Esophagus squamous epithelium (tissue), 5 donors: ENCODE measurements at regions not wholly inside any gene's neighbourhood (a gene's known extent, or its start where the extent isn't known, plus 50 kb on each side); places are given as distances from the start of the nearest gene placed in this dataset.
A peak's percentile ranks its signal among the peaks of the same experiment; 100 is the strongest.

ENCODE experiments used
- DNase-seq: peaks from one replicate; lab custom pipeline; 2025; lab: John Stamatoyannopoulos, UW
- H3K27ac ChIP-seq, 4 donors: fragments of 200-600 bp; sonication (generic); one replicate each; pipeline ENCODE4 v1.5.1; 2016 to 2019; ENCODE audit warnings: mild to moderate bottlenecking in 1 of 4
- H3K27me3 ChIP-seq, 4 donors: fragments of 200-600 bp; sonication (generic); 1 replicate in 3 of 4; 2 replicates in 1 of 4; pipeline versions ENCODE4 v1.5.1 to v1.6.0; 2017 to 2021; ENCODE audit warnings: antibody characterized with exemption in 1 of 4
- H3K36me3 ChIP-seq, 3 donors: fragments of 200-600 bp; sonication (generic); one replicate each; pipeline ENCODE4 v1.5.1; 2016 to 2019
- H3K4me1 ChIP-seq, 3 donors: fragments of 200-600 bp; sonication (generic); one replicate each; pipeline ENCODE4 v1.5.1; 2017 to 2019
- H3K4me3 ChIP-seq, 4 donors: fragments of 200-600 bp; sonication (generic); 1 replicate in 3 of 4; 2 replicates in 1 of 4; pipeline ENCODE4 v1.5.1; 2016 to 2019; ENCODE audit warnings: mild to moderate bottlenecking in 2 of 4, moderate library complexity in 1 of 4
- H3K9me3 ChIP-seq, 3 donors: fragments of 200-600 bp; sonication (generic); one replicate each; pipeline ENCODE4 v1.5.1; 2016 to 2019
- POLR2A ChIP-seq, 4 donors: fragments of 450-650 bp; IDR thresholded peaks; one replicate each; pipeline ENCODE4 v1.6.1; 2017; ENCODE audit warnings: antibody characterized with exemption in 4 of 4, mild to moderate bottlenecking in 4 of 4, moderate library complexity in 3 of 4
- WGBS, 2 donors: methylation state at CpG; one replicate each; pipeline ENCODE4 v1.1.5; 2018; 5-methylcytosine and 5-hydroxymethylcytosine counted together
- intact Hi-C: fragments of 100-400 bp; cut with DNase I; formaldehyde crosslinking; loops from one replicate; pipeline ENCODE4 v1.15.0; 2022
- TF ChIP-seq, protein P1 (sequence below), 6 experiments: fragments of 450-650 bp in 4 of 6; fragments of 200-600 bp in 2 of 6; sonication (generic) in 2 of 6; IDR thresholded peaks; one replicate each; pipeline ENCODE4 v1.5.1; 2016 to 2019; ENCODE audit warnings: antibody characterized with exemption in 6 of 6, mild to moderate bottlenecking in 4 of 6, moderate library complexity in 4 of 6
- donor health status: DM: yes; HTN: yes; CAD: no.

DNA sequence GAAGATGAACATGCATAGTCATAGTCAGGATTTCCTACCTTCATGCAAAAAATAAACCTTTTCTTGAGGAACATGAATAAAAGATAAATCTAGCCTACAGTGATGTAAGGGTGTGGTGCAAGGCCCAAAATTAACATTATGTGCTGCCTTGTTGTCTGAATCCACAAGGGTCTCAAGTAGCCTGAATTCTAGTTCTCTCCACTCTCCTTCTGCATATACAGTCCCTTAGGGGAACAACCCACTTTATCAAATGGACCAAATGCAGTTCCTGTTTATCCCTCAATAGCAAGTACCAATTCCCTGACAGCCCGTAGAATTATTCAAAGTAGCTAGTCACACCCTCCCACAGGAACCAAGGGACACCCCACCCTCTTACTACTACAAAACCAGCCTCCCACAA is 284.0 kb downstream of the ZIC4 start:
- Histone ChIP-seq H3K27me3 (no peaks in the 10 kb centered on the region), H3K27ac (no peak overlapping the region), H3K4me3 (no peak overlapping the region), H3K4me1 (no peaks in the 10 kb centered on the region), H3K9me3 (no peaks in the 10 kb centered on the region), H3K36me3 (no peaks in the 10 kb centered on the region)
- TF ChIP-seq, protein P1, sequence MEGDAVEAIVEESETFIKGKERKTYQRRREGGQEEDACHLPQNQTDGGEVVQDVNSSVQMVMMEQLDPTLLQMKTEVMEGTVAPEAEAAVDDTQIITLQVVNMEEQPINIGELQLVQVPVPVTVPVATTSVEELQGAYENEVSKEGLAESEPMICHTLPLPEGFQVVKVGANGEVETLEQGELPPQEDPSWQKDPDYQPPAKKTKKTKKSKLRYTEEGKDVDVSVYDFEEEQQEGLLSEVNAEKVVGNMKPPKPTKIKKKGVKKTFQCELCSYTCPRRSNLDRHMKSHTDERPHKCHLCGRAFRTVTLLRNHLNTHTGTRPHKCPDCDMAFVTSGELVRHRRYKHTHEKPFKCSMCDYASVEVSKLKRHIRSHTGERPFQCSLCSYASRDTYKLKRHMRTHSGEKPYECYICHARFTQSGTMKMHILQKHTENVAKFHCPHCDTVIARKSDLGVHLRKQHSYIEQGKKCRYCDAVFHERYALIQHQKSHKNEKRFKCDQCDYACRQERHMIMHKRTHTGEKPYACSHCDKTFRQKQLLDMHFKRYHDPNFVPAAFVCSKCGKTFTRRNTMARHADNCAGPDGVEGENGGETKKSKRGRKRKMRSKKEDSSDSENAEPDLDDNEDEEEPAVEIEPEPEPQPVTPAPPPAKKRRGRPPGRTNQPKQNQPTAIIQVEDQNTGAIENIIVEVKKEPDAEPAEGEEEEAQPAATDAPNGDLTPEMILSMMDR (IDR thresholded peaks at IDR 0.05) = no peak
- no peak for TF ChIP-seq POLR2A (IDR thresholded peaks at IDR 0.05)
- no peak for DNase-seq
- WGBS, 2 donors = 61 to 79% methylated on average over 1 of the region's 1 CpG
- intact Hi-C loops = no loop called here

DNA sequence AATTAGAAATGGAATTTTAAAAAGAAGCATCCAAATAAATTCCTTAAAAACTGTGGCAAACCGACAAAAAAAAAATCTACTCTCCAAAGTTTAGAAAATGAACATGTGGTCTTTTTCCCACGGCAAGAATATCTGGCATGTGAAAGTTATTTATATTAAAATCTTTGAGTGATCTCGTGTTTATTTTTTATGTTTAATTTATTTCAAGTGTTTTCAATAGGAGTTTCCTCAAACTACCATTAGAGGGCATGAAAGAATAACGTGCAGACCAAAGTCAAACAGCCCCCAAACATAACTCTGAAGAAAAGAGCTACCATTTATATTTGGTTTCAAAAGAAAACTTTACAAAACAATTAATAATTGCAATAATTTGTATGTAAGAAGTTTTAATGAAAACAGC is 286.4 kb downstream of the ZIC4 start:
- H3K36me3 ChIP-seq = no peaks in the 10 kb centered on the region
- intact Hi-C loops = no loop called here
- no peaks in the 10 kb centered on the region for H3K27me3 ChIP-seq
- no peak overlapping the region for H3K27ac ChIP-seq
- no peak for TF ChIP-seq POLR2A (IDR thresholded peaks at IDR 0.05)
- TF ChIP-seq, protein P1 (IDR thresholded peaks at IDR 0.05) = peak in 1 of 6 experiments; percentile 5
- H3K4me3 ChIP-seq = no peak overlapping the region
- no peak for DNase-seq
- WGBS, 2 donors = 12 to 16% methylated on average over 4 of the region's 4 CpGs
- H3K4me1 ChIP-seq = no peaks in the 10 kb centered on the region
- H3K9me3 ChIP-seq = no peaks in the 10 kb centered on the region

DNA sequence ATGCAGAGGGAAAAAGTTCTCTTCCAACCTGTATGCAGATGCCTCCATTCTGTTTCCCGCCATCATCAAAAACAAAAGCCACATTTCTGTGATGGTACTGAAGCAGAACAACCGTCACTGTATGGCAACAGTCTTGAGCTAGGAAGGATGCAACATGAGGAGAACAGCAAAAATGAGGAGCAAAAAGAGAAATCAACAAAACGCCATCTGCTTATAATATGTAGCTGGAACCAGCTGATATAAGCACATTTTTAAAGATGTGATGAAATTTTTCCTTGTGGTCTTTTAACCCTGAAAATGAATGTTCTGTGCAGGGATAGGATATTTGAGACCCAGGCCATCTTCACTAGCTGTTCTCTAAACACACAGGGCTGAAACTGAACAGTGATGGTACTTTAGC is 287.0 kb downstream of the ZIC4 start:
- no peak overlapping the region for H3K27ac ChIP-seq
- DNase-seq = no peak
- no peak overlapping the region for H3K4me3 ChIP-seq
- H3K36me3 ChIP-seq = no peaks in the 10 kb centered on the region
- intact Hi-C loops = no loop called here
- no peaks in the 10 kb centered on the region for H3K27me3 ChIP-seq
- H3K9me3 ChIP-seq = no peaks in the 10 kb centered on the region
- H3K4me1 ChIP-seq = no peaks in the 10 kb centered on the region
- no peak for TF ChIP-seq POLR2A (IDR thresholded peaks at IDR 0.05)
- TF ChIP-seq, protein P1 (IDR thresholded peaks at IDR 0.05) = no peak
- WGBS, 2 donors = 58 to 70% methylated on average over 3 of the region's 3 CpGs

DNA sequence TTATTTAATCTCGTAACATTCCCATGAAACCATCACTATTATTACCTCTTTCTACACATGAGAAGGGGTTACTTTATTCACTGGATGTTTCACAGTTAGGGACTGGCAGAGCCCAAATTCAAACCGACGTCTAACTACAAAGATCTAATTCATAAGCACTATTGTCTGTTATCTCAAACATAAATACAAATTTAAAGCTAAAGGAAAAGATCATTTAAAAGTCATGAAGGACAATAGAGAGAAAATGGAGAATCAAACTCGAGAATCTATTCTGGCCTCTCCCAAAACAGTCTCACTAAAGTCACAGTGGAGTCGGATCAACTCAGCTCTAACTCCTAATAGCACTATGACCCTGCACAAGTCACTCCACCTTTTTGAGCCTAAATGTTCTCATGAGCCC is 287.7 kb downstream of the ZIC4 start:
- H3K36me3 ChIP-seq = no peaks in the 10 kb centered on the region
- TF ChIP-seq, protein P1 (IDR thresholded peaks at IDR 0.05) = no peak
- TF ChIP-seq POLR2A (IDR thresholded peaks at IDR 0.05) = no peak
- intact Hi-C loops = no loop called here
- no peaks in the 10 kb centered on the region for H3K9me3 ChIP-seq
- H3K4me1 ChIP-seq = no peaks in the 10 kb centered on the region
- H3K27ac ChIP-seq = no peak overlapping the region
- 60 to 66% methylated on average over 5 of the region's 5 CpGs for WGBS, 2 donors
- no peak for DNase-seq
- H3K27me3 ChIP-seq = no peaks in the 10 kb centered on the region
- H3K4me3 ChIP-seq = no peak overlapping the region

DNA sequence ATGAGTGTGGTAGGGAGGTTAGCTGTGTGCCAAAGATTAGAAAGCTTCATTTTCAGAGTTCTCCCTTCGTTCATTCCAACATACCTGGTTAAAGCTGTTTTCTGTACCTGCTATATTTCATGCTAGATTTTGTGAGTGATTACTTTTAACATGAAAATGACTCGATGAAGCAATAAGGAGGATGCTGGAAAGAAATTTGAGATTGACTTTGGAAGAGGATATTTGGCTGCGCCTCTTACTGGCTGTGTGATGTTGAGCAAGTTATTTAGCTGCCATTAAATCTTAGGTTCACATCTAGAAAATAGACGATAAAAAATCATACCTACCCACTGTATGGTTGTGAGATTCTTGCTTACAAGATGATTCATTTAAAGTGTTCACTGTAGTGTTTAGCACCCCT is 288.7 kb downstream of the ZIC4 start:
- TF ChIP-seq, protein P1 (IDR thresholded peaks at IDR 0.05) = no peak
- TF ChIP-seq POLR2A (IDR thresholded peaks at IDR 0.05) = no peak
- intact Hi-C loops = no loop called here
- WGBS, 2 donors = 60 to 69% methylated on average over 4 of the region's 4 CpGs
- no peaks in the 10 kb centered on the region for H3K36me3 ChIP-seq
- DNase-seq = no peak
- no peak overlapping the region for H3K27ac ChIP-seq
- no peak overlapping the region for H3K4me3 ChIP-seq
- no peaks in the 10 kb centered on the region for H3K9me3 ChIP-seq
- H3K27me3 ChIP-seq = no peaks in the 10 kb centered on the region
- no peaks in the 10 kb centered on the region for H3K4me1 ChIP-seq
